IMR-90 (cell line): ENCODE measurements at regions not wholly inside any gene's neighbourhood (a gene's known extent, or its start where the extent isn't known, plus 50 kb on each side); places are given as distances from the start of the nearest gene placed in this dataset.

ENCODE experiments used
- BHLHE40 ChIP-seq: fragments of 150-350 bp; IDR thresholded peaks from 2 replicates; pipeline ENCODE4 v1.6.1; 2016; ENCODE audit warnings: mild to moderate bottlenecking, low read depth, low read length
- CEBPB ChIP-seq: IDR thresholded peaks from 2 replicates; pipeline ENCODE4 v1.6.1; 2012; ENCODE audit warnings: low read depth, low read length, improper control_type of control experiment
- CHD1 ChIP-seq: IDR thresholded peaks from 2 replicates; pipeline ENCODE4 v1.6.1; 2012; ENCODE audit warnings: low read depth, low read length, improper control_type of control experiment
- MAFK ChIP-seq: IDR thresholded peaks from 2 replicates; pipeline ENCODE4 v1.6.1; 2012; ENCODE audit warnings: low read depth, low read length, improper control_type of control experiment
- MAZ ChIP-seq: IDR thresholded peaks from 2 replicates; pipeline ENCODE4 v1.6.1; 2012; ENCODE audit warnings: low read depth, mild to moderate bottlenecking, low read length, improper control_type of control experiment, moderate library complexity, borderline replicate concordance
- NFE2L2 ChIP-seq: fragments of 150-350 bp; IDR thresholded peaks from 2 replicates; pipeline ENCODE4 v1.6.1; 2016; ENCODE audit warnings: low read depth, mild to moderate bottlenecking, low read length
- POLR2A ChIP-seq: IDR thresholded peaks from 2 replicates; pipeline ENCODE4 v1.6.1; 2012; ENCODE audit warnings: mild to moderate bottlenecking, low read depth, low read length
- RAD21 ChIP-seq: IDR thresholded peaks from 2 replicates; pipeline ENCODE4 v1.6.1; 2012; ENCODE audit warnings: low read length, improper control_type of control experiment
- RCOR1 ChIP-seq: IDR thresholded peaks from 2 replicates; pipeline ENCODE4 v1.6.1; 2012; ENCODE audit warnings: mild to moderate bottlenecking, low read length, improper control_type of control experiment; ENCODE audit not compliant: insufficient replicate concordance
- RFX5 ChIP-seq: IDR thresholded peaks from 2 replicates; pipeline ENCODE4 v1.8.0; 2012; ENCODE audit warnings: low read depth, mild to moderate bottlenecking, low read length, moderate library complexity
- SMC3 ChIP-seq: fragments of 150-350 bp; IDR thresholded peaks from 2 replicates; pipeline ENCODE4 v1.6.1; 2016; ENCODE audit warnings: low read depth, mild to moderate bottlenecking, antibody characterized with exemption, low read length, moderate library complexity
- TF ChIP-seq, protein P1 (sequence below): conservative IDR thresholded peaks from 2 replicates; pipeline ENCODE4 v1.5.1; 2012; ENCODE audit warnings: mild to moderate bottlenecking, low read depth, low read length, improper control_type of control experiment
- TF ChIP-seq, protein P2 (sequence below): fragments of 150-350 bp; IDR thresholded peaks from 2 replicates; pipeline ENCODE4 v1.6.1; 2016; ENCODE audit warnings: low read depth, mild to moderate bottlenecking, low read length, moderate library complexity, borderline replicate concordance
- TF ChIP-seq, protein P3 (sequence below): fragments of 150-350 bp; IDR thresholded peaks from 2 replicates; pipeline ENCODE4 v1.6.1; 2017; ENCODE audit warnings: mild to moderate bottlenecking, antibody characterized with exemption, low read length, low read depth

DNA sequence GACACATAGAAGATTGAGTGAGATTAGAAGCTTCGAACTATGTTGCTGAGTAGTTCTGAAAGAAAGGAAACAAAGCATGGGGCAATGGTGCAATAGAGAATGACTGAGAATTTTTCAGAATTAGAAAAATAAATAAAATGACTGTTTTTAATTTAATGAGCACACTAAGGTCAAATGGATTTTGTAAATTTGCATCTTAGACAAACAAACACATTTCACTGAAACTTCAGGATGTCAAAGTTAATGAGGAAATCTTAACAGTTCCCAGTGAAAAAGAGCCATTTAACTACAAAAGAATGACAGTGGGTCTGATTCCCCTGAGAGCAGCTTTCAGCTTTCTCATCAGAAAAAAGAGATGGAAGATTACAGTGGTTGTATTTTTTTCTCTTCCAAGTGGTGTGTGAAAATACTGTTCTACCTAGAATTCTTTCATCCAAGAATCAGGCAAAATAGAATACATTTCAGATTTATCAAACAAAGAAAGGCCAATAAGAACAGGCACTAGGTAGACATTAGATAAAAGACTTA lies 591.9 kb downstream of the SEMA5A start:
- no peak for TF ChIP-seq RFX5
- TF ChIP-seq, protein P1, sequence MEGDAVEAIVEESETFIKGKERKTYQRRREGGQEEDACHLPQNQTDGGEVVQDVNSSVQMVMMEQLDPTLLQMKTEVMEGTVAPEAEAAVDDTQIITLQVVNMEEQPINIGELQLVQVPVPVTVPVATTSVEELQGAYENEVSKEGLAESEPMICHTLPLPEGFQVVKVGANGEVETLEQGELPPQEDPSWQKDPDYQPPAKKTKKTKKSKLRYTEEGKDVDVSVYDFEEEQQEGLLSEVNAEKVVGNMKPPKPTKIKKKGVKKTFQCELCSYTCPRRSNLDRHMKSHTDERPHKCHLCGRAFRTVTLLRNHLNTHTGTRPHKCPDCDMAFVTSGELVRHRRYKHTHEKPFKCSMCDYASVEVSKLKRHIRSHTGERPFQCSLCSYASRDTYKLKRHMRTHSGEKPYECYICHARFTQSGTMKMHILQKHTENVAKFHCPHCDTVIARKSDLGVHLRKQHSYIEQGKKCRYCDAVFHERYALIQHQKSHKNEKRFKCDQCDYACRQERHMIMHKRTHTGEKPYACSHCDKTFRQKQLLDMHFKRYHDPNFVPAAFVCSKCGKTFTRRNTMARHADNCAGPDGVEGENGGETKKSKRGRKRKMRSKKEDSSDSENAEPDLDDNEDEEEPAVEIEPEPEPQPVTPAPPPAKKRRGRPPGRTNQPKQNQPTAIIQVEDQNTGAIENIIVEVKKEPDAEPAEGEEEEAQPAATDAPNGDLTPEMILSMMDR: no peak
- TF ChIP-seq NFE2L2: no peak
- no peak for TF ChIP-seq POLR2A
- no peak for TF ChIP-seq MAZ
- TF ChIP-seq RCOR1: no peak
- no peak for TF ChIP-seq CHD1
- TF ChIP-seq SMC3: no peak
- no peak for TF ChIP-seq CEBPB
- no peak for TF ChIP-seq RAD21
- TF ChIP-seq BHLHE40: no peak
- TF ChIP-seq MAFK: no peak
- TF ChIP-seq, protein P2, sequence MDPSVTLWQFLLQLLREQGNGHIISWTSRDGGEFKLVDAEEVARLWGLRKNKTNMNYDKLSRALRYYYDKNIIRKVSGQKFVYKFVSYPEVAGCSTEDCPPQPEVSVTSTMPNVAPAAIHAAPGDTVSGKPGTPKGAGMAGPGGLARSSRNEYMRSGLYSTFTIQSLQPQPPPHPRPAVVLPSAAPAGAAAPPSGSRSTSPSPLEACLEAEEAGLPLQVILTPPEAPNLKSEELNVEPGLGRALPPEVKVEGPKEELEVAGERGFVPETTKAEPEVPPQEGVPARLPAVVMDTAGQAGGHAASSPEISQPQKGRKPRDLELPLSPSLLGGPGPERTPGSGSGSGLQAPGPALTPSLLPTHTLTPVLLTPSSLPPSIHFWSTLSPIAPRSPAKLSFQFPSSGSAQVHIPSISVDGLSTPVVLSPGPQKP: no peak
- TF ChIP-seq, protein P3, sequence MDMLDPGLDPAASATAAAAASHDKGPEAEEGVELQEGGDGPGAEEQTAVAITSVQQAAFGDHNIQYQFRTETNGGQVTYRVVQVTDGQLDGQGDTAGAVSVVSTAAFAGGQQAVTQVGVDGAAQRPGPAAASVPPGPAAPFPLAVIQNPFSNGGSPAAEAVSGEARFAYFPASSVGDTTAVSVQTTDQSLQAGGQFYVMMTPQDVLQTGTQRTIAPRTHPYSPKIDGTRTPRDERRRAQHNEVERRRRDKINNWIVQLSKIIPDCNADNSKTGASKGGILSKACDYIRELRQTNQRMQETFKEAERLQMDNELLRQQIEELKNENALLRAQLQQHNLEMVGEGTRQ: no peak
